Uterus (tissue), 2 donors: ENCODE measurements at regions not wholly inside any gene's neighbourhood (a gene's known extent, or its start where the extent isn't known, plus 50 kb on each side); places are given as distances from the start of the nearest gene placed in this dataset.

Experiments
- CTCF ChIP-seq, 4 experiments: fragments of 200-600 bp in 2 of 4; fragments of 450-650 bp in 2 of 4; sonication (generic) in 2 of 4; IDR thresholded peaks; one replicate each; pipeline ENCODE4 v1.5.1; 2016 to 2019; ENCODE audit warnings: antibody characterized with exemption in 4 of 4, mild to moderate bottlenecking in 2 of 4, moderate library complexity in 1 of 4
- POLR2A ChIP-seq, 2 donors: fragments of 450-650 bp; IDR thresholded peaks; one replicate each; pipeline ENCODE4 v1.6.1; 2016; ENCODE audit warnings: antibody characterized with exemption in 2 of 2, mild to moderate bottlenecking in 1 of 2, moderate library complexity in 1 of 2

- TF ChIP-seq CTCF (IDR thresholded peaks at IDR 0.05) (no peak), POLR2A (IDR thresholded peaks at IDR 0.05) (no peak)
Measured at GRCh38 chr2:198715302-198715835, 742.4 kb downstream of the SATB2 start.
